ENCODE measurements at regions not wholly inside any gene's neighbourhood (a gene's known extent, or its start where the extent isn't known, plus 50 kb on each side); places are given as distances from the start of the nearest gene placed in this dataset.
A peak's percentile ranks its signal among the peaks of the same experiment; 100 is the strongest.
"Not testable (repeated sequence)": the region's sequence is repeated elsewhere in the genome, so short reads cannot be mapped to it uniquely, and the experiment has no call there.

DNA sequence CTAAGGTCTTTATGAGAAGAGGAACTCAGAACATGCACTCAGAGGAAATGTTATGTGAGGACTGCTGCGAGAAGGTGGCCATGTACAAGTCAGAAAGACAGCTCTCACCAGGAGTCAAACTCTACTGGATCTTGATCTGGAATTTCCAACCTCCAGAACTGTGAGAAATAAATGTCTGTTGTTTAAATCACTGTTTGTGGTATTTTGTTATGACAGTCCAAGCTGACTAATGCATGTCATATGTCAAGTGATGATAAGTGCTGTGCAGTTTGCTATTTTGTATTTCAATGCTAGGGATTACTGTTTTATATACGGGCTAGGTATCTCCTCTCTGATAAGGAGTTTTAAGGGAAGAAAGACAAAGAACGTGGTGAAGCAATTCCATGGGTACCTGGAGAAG lies 162.3 kb downstream of the CPEB2 start:
- no peak for DNase-seq

DNA sequence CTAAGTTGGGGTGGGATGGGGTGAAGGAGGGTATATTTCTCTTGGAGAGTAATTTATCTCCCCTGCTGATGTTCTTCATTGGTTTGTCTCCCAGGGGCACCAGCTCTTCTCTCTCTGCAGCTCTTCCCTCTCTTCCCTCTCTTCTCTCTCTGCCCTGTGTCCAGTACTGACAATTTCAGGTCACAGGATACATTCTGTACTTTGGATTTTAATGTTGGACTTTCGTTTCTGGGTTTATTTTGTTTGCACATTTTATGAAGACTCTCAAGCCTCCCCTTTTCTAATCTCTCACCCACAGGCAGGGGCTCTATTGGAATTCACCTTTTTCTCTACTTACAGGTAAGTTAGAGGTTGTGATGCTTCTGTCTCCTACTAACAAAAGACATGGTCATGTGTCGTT lies 165.5 kb downstream of the CPEB2 start:
- DNase-seq = no peak

DNA sequence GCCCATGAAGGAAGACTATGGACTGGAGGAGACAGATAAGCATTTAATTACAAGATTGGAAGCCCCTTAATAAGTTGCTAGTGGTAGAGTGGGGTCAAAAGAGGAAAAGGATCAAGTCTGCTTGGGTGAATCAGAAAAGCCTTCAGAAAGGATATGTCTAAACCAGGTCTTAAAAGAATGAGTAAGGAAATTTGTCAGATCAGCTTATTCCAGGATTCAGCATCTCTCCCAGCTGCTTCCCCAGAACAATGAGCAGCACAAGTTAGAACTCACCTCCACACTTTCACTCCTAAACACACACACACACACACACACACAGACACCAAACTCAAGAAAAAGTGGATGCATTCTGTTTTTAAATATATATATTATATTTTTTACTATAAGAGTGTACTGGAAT lies 166.5 kb downstream of the CPEB2 start:
- no peak for DNase-seq

DNA sequence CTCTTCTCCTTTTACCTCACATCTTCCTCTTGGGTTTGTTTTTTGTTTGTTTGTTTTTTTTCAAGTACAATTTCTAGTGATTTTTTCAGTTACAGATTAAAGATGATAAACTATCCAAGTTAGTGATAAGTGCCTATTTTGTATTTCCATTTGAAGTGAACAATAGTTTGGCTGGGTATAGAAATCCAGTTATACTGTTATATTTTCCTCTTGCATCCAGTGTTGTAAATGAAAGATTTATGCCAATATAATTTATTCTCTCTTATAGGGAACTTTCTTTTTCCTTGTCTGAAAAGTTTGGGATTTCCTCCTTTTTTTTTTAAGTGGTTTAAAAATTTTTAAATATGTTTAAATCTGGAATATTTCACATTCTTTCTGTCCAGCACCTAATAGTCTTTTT lies 169.4 kb downstream of the CPEB2 start:
- DNase-seq = no peak

DNA sequence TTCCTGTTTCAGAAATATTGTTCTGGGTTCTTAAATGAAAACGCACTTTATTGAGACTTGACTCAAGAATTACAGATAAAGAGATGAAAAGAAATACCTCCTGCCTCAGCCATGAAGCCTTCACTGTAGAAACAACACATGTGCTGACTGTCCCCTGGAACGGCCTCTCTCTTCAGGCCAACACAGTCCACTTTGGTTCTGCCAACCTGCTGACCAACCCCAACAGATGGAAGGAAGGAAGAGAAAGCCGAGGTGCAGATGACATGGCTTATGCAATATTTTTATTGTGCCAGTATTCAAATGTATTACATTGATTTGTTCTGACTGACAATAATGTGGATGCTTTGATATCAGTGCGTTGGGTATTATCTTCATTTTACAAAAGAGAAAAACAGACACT lies 171.0 kb downstream of the CPEB2 start:
- DNase-seq = no peak

DNA sequence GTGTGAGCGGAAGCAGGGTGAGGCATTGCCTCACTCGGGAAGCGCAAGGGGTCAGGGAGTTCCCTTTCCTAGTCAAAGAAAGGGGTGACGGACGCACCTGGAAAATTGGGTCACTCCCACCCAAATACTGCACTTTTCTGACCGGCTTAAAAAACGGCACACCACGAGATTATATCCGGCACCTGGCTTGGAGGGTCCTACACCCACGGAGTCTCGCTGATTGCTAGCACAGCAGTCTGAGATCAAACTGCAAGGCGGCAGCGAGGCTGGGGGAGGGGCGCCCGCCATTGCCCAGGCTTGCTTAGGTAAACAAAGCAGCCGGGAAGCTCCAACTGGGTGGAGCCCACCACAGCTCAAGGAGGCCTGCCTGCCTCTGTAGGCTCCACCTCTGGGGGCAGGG lies 171.9 kb downstream of the CPEB2 start:
- not testable (repeated sequence) for DNase-seq

DNA sequence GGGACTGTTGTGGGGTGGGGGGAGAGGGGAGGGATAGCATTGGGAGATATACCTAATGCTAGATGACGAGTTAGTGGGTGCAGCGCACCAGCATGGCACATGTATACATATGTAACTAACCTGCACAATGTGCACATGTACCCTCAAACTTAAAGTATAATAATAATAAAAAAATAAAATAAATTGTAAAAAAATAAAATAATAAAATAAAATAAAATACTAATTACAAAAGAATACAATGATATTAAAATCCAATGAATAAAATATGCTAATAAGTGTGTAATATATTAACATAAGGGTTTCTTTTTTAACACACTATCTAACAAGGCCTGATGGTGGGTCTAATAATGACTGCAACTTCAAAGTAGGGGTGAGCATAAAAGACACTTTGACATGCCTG lies 177.6 kb downstream of the CPEB2 start:
- DNase-seq = not testable (repeated sequence)

DNA sequence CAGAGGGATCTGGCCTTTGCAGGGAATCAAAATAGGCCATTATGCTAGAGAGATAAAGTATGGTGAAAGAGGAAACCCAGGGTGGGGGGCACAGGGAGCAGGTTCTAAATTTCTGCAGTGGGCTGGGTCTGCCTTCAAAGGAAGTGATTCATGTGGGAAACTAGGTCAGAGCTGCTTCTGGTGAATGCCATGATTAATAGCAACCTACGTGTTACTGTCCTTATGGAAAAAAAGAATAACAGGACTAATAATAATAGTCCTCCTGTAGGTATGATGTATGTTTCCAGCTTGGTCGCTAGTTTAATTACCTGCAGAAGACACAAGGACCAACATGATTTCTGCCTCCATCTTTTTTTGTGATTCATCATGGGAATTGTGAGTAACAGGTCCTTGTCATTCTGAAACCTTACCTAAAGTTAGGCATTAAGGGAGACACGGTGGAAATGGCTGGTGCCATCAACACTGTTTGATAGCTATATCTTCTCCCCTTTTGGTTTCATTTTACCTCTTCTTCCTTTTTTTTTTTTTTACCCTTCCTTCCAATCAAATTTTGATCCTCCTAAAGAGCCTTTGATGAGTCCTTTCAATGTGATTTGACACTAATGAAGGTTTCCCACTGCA lies 180.4 kb downstream of the CPEB2 start:
- no peak for DNase-seq

DNA sequence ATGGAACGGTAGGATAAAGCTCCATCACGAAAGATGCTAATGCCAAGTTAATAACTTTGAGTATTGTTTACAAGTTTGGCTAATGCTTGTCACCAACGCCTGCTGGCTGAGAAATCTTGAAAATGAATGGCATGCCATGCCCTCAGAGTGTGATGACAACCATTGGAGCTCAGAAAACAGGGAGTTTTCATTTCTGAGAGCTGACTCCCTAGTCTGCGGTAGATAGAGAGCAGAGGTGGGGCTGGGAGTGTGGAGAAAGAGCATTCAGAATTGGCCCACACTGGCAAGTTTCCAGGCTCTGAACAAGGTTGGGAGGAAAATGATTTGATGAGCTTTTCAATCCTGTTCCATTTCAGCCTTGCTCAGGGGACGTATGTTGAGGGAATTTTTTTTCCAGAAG lies 183.9 kb downstream of the CPEB2 start:
- no peak for DNase-seq

DNA sequence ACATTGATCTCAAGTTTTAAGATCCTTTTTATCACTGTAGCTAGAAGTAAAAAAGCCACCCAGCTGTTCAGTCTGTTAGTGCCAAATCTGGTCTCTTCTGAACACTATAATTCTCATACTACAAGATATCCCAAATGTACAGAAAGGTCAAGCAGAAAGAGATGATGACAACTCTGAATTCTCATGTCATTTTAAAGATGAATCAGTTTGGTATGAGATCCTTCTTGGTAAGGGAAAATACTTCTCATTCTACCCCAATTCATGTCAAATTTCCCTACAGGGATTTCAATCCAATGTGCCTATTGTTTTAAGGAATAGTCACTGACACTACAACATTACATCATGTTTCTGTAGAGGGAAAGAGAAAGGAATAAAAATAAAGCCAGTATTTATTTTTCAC lies 184.5 kb downstream of the CPEB2 start:
- DNase-seq = no peak

DNA sequence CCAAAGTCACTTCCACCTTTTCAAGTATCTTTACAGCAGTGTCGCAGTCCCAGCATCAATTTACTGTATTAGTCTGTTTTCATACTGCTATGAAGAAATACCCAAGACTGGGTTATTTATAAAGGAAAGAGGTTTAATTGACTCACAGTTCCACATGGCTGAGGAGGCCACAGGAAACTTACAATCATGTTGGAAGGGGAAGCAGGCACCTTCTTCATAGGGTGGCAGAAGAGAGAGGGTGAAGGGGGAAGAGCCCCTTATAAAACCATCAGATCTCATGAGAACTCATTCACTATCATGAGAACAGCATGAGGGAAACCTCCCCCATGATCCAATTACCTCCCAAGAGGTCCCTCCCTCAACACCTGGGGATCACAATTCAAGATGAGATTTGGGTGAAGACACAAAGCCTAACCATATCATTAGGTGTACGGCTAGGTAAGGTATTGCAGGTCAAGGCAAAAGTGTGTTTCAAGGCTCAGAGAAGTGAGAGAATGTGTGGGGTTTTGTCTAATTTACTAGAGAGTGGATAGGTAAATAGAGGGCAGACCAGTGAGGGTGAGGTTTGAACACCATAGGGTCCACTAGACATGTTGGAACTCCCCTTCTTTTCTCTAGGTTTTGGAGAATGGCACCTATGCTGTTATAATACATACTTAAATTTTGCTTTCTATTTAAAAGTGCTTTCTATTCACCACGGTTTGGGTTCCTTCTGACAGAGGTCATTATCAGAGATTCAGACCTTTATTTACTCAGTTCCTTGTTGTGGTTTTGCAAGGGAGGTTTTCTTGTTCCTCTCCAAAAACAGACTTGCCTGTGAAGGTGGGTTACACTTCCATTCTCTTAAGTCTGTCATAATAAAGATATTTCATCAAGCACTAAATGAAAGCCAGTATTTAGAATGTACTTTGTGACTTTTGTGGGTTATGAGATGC lies 186.6 kb downstream of the CPEB2 start:
- no peak for DNase-seq

DNA sequence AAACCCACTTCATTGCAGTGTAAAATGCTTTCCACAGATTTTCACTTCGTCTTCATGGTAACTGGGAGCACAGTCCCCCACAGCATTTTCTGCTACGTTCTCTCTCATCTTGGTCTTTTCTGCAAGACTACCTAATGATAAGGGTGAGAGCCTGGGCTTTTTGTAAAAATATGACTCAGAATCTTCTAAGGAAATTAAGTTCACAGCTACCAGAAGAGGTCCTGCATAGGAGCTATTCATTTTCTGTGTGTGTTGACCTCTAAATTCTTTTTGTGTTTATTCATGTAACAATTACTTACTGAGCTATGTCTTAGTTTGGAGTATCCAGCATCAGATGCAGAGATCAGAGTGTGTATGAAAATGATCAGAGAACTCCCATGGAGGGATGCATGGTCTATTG lies 192.2 kb downstream of the CPEB2 start:
- no peak for DNase-seq

DNA sequence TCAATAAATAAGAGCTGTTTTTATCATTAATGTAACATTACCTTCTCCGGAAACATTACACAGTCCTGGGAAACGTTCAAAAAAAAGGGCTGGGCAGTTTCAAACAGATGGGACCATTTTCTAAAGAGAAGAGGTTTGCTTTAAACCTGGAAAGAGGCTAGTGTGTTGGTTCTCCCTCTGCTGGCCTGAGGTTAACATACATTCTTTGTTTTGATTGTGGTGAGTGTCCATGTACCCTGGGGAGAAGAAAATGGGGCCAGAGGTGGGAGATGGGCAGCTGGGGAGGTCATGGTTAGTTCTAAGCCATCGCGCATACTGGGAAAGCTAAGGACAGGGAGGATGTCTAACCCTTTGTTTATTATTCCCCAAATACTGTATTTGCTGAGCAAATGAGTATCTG lies 194.7 kb downstream of the CPEB2 start:
- DNase-seq = no peak

DNA sequence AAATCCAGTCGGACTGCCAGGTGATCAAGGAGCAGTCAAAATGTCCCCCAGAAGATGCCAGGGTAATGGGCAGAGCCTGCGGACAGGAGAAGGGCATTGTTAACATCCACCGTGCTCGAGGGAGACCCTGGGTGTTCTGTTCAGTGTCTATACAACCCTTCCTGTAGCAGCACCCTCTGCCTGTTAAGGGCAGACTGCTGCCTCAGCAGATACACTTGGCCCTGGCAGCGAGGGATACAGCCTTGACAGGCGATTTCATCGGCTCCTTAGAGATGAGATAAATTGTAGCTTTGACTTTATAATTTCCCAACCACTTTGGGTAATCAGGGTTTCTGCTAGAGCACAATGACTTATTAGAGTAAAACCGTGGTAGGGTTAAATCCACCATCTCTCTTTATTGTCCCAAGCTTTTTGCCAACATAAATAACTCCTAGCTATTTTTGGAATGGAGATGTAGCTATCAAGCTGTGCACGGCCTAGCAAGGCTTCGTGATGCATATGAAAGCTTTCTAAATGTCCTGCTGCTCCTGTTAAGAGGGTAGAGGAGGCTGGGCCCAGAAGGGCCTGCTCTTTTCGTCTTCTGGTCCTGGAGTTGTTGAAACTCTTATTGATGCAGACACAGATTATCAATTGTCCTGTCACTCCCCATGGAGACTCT lies 195.9 kb downstream of the CPEB2 start:
- DNase-seq = no peak

DNA sequence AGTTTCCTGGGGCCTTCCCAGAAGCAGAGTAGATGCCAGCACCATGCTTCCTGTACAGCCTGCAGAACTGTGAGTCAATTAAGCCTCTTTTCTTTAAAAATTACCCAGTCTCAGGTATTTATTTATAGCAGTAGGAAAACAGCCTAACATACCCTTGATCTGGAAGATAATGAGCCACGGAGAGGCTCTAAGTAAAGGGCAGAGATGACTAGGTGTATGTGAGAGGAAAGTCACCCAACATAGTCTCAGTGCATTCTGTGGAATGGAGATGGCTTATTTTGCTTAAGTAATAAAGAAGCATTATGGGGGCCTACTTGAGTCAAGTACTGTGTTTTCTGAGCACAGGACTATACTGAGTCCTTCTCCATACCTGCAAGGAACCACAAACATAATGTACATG lies 199.5 kb downstream of the CPEB2 start:
- no peak for DNase-seq

DNA sequence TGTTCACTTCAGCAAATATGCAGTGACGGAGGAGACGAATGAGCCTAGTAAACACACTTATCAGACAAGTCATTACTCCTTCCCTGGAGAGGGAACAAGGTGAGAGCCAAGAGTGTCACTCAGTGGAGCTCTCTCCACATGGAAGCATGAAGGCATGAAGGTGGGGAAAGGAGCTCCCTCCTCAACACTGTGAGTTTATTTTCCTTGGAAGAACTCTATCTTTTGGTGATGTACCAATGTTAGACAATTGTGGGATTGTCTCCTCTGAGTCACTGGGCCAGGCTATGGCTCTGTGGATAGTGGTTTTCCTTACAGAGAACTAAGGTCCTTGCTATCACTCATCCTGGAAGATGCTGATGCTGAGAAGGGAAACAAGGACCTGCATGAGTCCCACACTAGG lies 200.2 kb downstream of the CPEB2 start:
- DNase-seq = no peak

DNA sequence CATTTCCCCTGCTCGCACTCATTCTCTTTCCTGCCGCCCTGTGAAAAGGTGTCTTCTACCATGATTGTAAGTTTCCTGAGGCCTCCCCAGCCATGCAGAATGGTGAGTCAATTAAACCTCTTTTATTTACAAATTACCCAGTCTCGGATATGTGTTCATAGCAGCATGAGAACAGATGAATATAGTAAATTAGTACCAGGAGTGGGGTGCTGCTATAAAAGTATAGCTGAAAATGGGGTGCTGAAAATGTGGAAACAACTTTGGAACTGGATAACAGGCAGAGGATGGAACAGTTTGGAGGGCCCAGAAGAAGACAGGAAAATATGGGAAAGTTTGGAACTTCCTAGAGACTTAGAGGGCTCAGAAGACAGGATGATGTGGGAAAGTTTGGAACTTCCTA lies 204.2 kb downstream of the CPEB2 start:
- DNase-seq = not testable (repeated sequence)

DNA sequence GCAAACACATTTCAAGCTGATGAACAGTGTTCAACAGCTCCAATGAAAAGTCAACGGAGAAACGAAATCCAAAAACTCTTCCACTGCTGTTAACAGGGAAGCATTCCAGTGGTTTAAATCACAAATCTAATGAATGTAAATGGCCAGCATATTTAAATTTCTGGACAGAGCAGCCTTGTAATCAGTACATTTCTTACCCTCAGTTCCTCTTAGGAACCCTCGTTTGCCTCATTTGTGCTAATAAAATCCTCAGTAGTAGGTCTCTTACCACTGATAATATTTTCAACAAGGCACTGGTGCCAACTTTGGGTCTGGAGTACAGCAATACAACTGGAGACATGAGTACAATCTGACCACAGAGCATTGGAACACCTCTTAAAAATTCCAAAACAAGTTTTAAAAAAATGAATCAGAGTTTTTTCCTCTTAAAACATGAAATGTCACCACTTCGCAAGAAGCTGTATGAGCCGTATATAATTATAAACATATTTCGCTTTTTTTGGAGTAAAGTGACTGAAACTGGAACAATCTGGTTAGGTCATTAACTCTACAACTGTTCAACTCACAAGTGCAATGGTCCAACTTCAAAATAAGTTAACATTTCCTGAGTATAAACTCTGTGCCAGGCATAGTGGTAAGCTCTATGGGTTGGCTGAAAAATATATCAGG lies 211.2 kb downstream of the CPEB2 start:
- no peak for DNase-seq

DNA sequence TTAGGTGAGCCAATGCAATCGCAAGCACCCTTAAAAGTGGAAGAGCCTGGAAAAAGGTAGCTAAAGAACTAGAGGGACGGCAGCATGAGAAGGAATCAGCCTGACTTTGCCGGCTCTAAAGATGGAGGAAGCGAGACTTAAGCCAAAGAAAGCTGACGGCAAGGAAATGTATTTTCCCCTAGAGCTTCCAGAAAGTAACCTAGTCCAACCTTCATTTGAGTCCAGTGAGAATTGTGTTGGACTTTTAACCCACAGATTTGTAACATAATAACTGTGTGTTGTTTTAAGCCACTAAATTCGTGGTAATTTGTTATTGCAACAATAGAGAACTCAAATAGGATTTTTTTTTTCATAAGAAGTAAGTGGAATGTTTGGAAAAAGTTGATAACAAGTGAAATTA lies 212.7 kb upstream of the C1QTNF7 start:
- DNase-seq = no peak

DNA sequence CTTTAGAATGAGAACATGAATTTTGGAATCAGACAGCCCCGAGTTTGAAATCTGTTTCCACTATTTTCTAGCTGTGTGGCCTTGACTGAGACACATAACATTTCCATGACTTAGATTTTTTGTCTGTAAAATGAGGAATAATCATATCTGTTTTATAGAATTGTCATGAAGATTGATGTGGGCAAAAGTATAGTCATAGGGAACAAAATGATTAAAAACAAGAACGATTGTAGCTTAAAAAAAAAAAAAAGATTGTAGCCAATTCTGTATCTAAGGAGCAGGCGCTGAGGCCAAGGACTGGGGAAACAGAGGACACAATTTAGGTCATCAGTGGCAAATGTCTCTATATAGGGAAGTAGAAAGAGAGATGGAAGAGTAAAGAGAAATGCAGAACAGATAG lies 201.6 kb upstream of the C1QTNF7 start:
- no peak for DNase-seq

DNA sequence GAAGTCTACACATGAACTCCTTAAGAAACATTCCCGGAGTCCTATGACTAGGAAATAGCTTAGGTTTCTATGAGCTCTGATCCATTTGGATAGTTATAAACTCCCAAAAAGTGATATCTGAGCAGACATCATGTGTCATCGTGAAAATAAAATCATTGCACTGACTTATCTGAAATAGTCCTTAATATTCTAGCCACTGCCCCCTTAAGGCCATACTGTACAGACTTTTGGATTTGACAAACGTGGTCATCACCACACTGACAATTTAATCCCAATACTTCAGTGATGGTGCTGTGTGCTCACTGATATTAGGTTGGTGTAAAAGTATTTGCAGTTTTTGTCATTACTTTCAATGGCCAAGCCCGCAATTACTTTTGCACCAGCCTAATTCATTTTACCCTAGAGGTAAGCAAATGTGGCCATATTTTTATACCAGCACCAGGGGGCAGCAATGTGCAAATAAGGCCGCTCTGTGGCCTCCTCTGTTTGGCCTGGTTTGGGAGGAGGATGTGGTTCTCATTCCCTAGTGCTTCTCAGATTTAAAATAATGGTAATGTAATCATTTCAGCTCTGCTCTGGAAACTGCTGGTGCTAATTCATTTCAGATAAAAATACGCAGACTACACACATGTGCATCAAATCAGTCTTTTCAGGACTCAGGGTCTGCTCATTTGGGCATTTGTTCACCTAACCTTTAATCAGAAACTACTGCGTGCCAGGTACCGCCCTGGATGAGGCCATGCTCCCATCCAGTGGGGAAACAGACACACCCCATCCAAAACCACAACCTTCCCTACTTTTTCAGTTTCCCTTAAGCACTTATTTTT lies 196.4 kb upstream of the C1QTNF7 start:
- DNase-seq = peak; percentile 45
